GM12878 (cell line): ENCODE measurements at regions not wholly inside any gene's neighbourhood (a gene's known extent, or its start where the extent isn't known, plus 50 kb on each side); places are given as distances from the start of the nearest gene placed in this dataset.

Experiments
- ATAC-seq: fragments of 200-7000 bp; cut with Tn5 transposase; 3 replicates; pipeline ENCODE4 v1.9.1; 2020; ENCODE audit warnings: mild to moderate bottlenecking, moderate library complexity
- BruUV-seq: library from RNA; stranded (reverse); fragments of 400-500 nt; replicated peaks from 2 replicates; lab custom pipeline; 2021; lab: Mats Ljungman, UMichigan
- CTCF ChIA-PET: fragments of 300-600 bp; sonication (Branson Sonifier 250); formaldehyde crosslinking; extraction: SDS; loops from one replicate; lab custom pipeline; 2021; ENCODE audit warnings: inconsistent platforms; lab: Yijun Ruan, JAX
- POLR2A ChIA-PET: fragments of 350-600 bp; formaldehyde crosslinking; extraction: SDS; loops from one replicate; lab custom pipeline; 2021; ENCODE audit warnings: inconsistent platforms; lab: Charles Lee
- RAD21 ChIA-PET: fragments of 300-600 bp; sonication (Branson Sonifier 250); formaldehyde crosslinking; loops from one replicate; lab custom pipeline; 2023; ENCODE audit warnings: antibody characterized with exemption; ENCODE audit not compliant: unreplicated experiment; lab: Charles Lee
- SMC1A ChIA-PET: fragments of 300-600 bp; sonication (Branson Sonifier 250); formaldehyde crosslinking; loops from one replicate; lab custom pipeline; 2023; ENCODE audit not compliant: unreplicated experiment, uncharacterized antibody; lab: Charles Lee
- DNase-seq: peaks from one replicate; pipeline ENCODE4 v3.0.0-alpha.2; 2011; ENCODE audit warnings: low read depth, low spot score
- FAIRE-seq: peaks from 3 replicates; lab custom pipeline; 2011; peaks lifted over from hg19 to GRCh38; lab: Jason Lieb, UNC
- H2AFZ ChIP-seq: 2 replicates; pipeline ENCODE4 v1.6.0; 2011; ENCODE audit warnings: low read depth, low read length, control low read depth; ENCODE audit not compliant: control insufficient read depth
- H3K27ac ChIP-seq: 2 replicates; pipeline ENCODE4 v1.5.1; 2011; ENCODE audit warnings: control low read depth; ENCODE audit not compliant: control insufficient read depth, insufficient read depth
- H3K27me3 ChIP-seq, 2 experiments: replicated peaks in 1 of 2; 2 replicates each; pipeline versions ENCODE4 v1.6.0 to v1.6.1; 2011; ENCODE audit warnings: low read length in 1 of 2; ENCODE audit not compliant: control insufficient read depth in 2 of 2, insufficient read depth in 2 of 2
- H3K36me3 ChIP-seq, 2 experiments: 2 replicates each; pipeline ENCODE4 v1.5.1; 2011; ENCODE audit warnings: low read length in 1 of 2; ENCODE audit not compliant: control insufficient read depth in 2 of 2, insufficient read depth in 2 of 2
- H3K4me1 ChIP-seq: 2 replicates; pipeline ENCODE4 v1.6.1; 2011; ENCODE audit warnings: mild to moderate bottlenecking, low read length, moderate library complexity, mixed read lengths; ENCODE audit not compliant: control insufficient read depth, insufficient read depth
- H3K4me2 ChIP-seq: 2 replicates; pipeline ENCODE4 v1.6.0; 2011; ENCODE audit warnings: control low read depth; ENCODE audit not compliant: control insufficient read depth, insufficient read depth
- H3K4me3 ChIP-seq: fragments of 200-600 bp; sonication (generic); 2 replicates; pipeline ENCODE4 v1.5.1; 2016
- H3K79me2 ChIP-seq: 2 replicates; pipeline ENCODE4 v1.6.0; 2011; ENCODE audit warnings: low read length; ENCODE audit not compliant: control insufficient read depth, insufficient read depth
- H3K9ac ChIP-seq: 2 replicates; pipeline ENCODE4 v1.8.0; 2011; ENCODE audit warnings: low read length, control low read depth, mixed read lengths; ENCODE audit not compliant: control insufficient read depth, insufficient read depth
- H3K9me3 ChIP-seq: replicated peaks from 3 replicates; pipeline ENCODE4 v1.5.1; 2011; ENCODE audit warnings: mild to moderate bottlenecking, low read length; ENCODE audit not compliant: control insufficient read depth, insufficient read depth
- H4K20me1 ChIP-seq: 2 replicates; pipeline ENCODE4 v1.6.0; 2011; ENCODE audit not compliant: control insufficient read depth, insufficient read depth
- ASH2L ChIP-seq: fragments of 300-600, 200-600 bp; sonication (generic); IDR thresholded peaks from 2 replicates; pipeline ENCODE4 v1.6.1; 2017; ENCODE audit warnings: low read depth, mild to moderate bottlenecking, borderline replicate concordance
- BHLHE40 ChIP-seq, 2 experiments: fragments of 450-650 bp in 1 of 2; IDR thresholded peaks; 2 replicates each; pipeline ENCODE4 v1.6.1; 2011 to 2017; ENCODE audit warnings: low read depth in 2 of 2, borderline replicate concordance in 1 of 2, improper control_type of control experiment in 1 of 2, low read length in 1 of 2, mild to moderate bottlenecking in 1 of 2
- CBX3 ChIP-seq: fragments of 200-600 bp; sonication (generic); IDR thresholded peaks from 2 replicates; pipeline ENCODE4 v1.6.1; 2016; ENCODE audit warnings: low read depth, borderline replicate concordance
- CHD2 ChIP-seq: IDR thresholded peaks from 2 replicates; pipeline ENCODE4 v1.6.1; 2011; ENCODE audit warnings: low read depth, low read length, improper control_type of control experiment, borderline replicate concordance
- CHD4 ChIP-seq: fragments of 200-600 bp; sonication (generic); IDR thresholded peaks from 2 replicates; pipeline ENCODE4 v1.6.1; 2016; ENCODE audit warnings: mild to moderate bottlenecking
- DPF2 ChIP-seq: fragments of 450-650 bp; IDR thresholded peaks from 2 replicates; pipeline ENCODE4 v1.6.1; 2017; ENCODE audit warnings: mild to moderate bottlenecking
- EED ChIP-seq: sonication (generic); IDR thresholded peaks from 2 replicates; pipeline ENCODE4 v1.6.1; 2016; ENCODE audit warnings: antibody characterized with exemption, low read depth
- EZH2 ChIP-seq: IDR thresholded peaks from 2 replicates; pipeline ENCODE4 v1.6.1; 2012; ENCODE audit warnings: low read depth, mild to moderate bottlenecking, control low read depth, inconsistent platforms, low read length, borderline replicate concordance; ENCODE audit not compliant: control insufficient read depth
- FOXM1 ChIP-seq: IDR thresholded peaks from 2 replicates; pipeline ENCODE4 v1.6.1; 2012; ENCODE audit warnings: low read depth, mild to moderate bottlenecking, inconsistent platforms, low read length, moderate library complexity
- KDM1A ChIP-seq: fragments of 200-600 bp; sonication (generic); IDR thresholded peaks from 2 replicates; pipeline ENCODE4 v1.6.1; 2016; ENCODE audit warnings: borderline replicate concordance
- MAX ChIP-seq: IDR thresholded peaks from 2 replicates; pipeline ENCODE4 v1.6.1; 2012; ENCODE audit warnings: low read depth, low read length, improper control_type of control experiment
- MXI1 ChIP-seq: fragments of 150-350 bp; IDR thresholded peaks from 2 replicates; pipeline ENCODE4 v1.6.1; 2011; ENCODE audit warnings: low read depth, mild to moderate bottlenecking, inconsistent platforms, low read length, improper control_type of control experiment
- MYB ChIP-seq: fragments of 150-350 bp; IDR thresholded peaks from 2 replicates; pipeline ENCODE4 v1.6.1; 2014; ENCODE audit warnings: mild to moderate bottlenecking, low read depth, low read length, borderline replicate concordance
- NFIC ChIP-seq: IDR thresholded peaks from 2 replicates; pipeline ENCODE4 v1.6.1; 2012; ENCODE audit warnings: low read depth, mild to moderate bottlenecking, inconsistent platforms, low read length, moderate library complexity
- NR2C2 ChIP-seq: IDR thresholded peaks from 2 replicates; pipeline ENCODE4 v1.6.1; 2011; ENCODE audit warnings: borderline replicate concordance, low read depth; ENCODE audit not compliant: control insufficient read depth, insufficient read length
- POU2F2 ChIP-seq: IDR thresholded peaks from 3 replicates; pipeline ENCODE4 v1.6.1; 2011; ENCODE audit warnings: low read depth, mild to moderate bottlenecking, low read length, borderline replicate concordance
- RUNX3 ChIP-seq: IDR thresholded peaks from 2 replicates; pipeline ENCODE4 v1.6.1; 2012; ENCODE audit warnings: low read length, inconsistent platforms
- WGBS: methylation state at CpG from one replicate; pipeline ENCODE4 v1.1.6; 2016; ENCODE audit warnings: low lambda C conversion rate; ENCODE audit not compliant: insufficient replicate concordance, insufficient coverage; ENCODE audit errors: missing lambda C conversion rate; 5-methylcytosine and 5-hydroxymethylcytosine counted together
- in situ Hi-C: fragments of 300-500 bp; cut with MboI; formaldehyde crosslinking; loops from 9 replicates; pipeline ENCODE4 v1.14.3; 2018; ENCODE audit warnings: mixed read lengths
- intact Hi-C: fragments of 100-400 bp; cut with micrococcal nuclease; formaldehyde crosslinking; loops from one replicate; pipeline ENCODE4 v1.14.2; 2022; ENCODE audit not compliant: unreplicated experiment

GRCh38 chr11:112778091-112778876 is 182.9 kb upstream of the NCAM1 start (continued):
- TF ChIP-seq EZH2 (no peak), DPF2 (no peak), ASH2L (no peak), EED (no peak), MYB (no peak)

GRCh38 chr11:112778877-112779266 is 182.3 kb upstream of the NCAM1 start:
- POLR2A ChIA-PET = no interaction called here
- no peaks in the 10 kb centered on the region; a peak in 1 of 4 replicates for H3K27me3 ChIP-seq
- BruUV-seq = no TSS peak
- no peaks in the 10 kb centered on the region for H4K20me1 ChIP-seq
- FAIRE-seq (no peak), DNase-seq (no peak), ATAC-seq (no peak)
- no peak overlapping the region for H3K4me3 ChIP-seq
- CTCF ChIA-PET = no interaction called here
- H3K79me2 ChIP-seq = no peaks in the 10 kb centered on the region
- TF ChIP-seq KDM1A (no peak), RUNX3 (no peak), CHD4 (no peak), CBX3 (no peak), MYB (no peak), NR2C2 (no peak), MXI1 (no peak), FOXM1 (no peak), BHLHE40 (IDR thresholded peaks at IDR 0.05; ENCODE audit: borderline replicate concordance in 1 of 2, low read depth in 2 of 2, low read length in 1 of 2) (no peak), CHD2 (no peak), NFIC (no peak), MAX (no peak), POU2F2 (no peak)
- SMC1A ChIA-PET = interaction anchor here (0.6 to 0.9 kb wide), 2 partner anchors 10 to 190 kb away, joined by 3 read pairs; no protein-coding TSS in a partner anchor
- no peaks in the 10 kb centered on the region for H3K36me3 ChIP-seq
- no peak overlapping the region for H2AFZ ChIP-seq
- RAD21 ChIA-PET = interaction anchor here (1.4 kb wide), 1 partner anchor 191 kb away, joined by 4 read pairs; no protein-coding TSS in a partner anchor
- H3K9me3 ChIP-seq = no peaks in the 10 kb centered on the region
- no peak overlapping the region for H3K9ac ChIP-seq
- in situ Hi-C loops = no loop called here
- H3K27ac ChIP-seq = no peak overlapping the region
- no peak overlapping the region for H3K4me2 ChIP-seq
- H3K4me1 ChIP-seq = no peaks in the 10 kb centered on the region
- intact Hi-C loops = no loop called here
- WGBS = 0% methylated on average over 3 of the region's 3 CpGs
